ENCODE measurements at regions not wholly inside any gene's neighbourhood (a gene's known extent, or its start where the extent isn't known, plus 50 kb on each side); places are given as distances from the start of the nearest gene placed in this dataset.

DNA sequence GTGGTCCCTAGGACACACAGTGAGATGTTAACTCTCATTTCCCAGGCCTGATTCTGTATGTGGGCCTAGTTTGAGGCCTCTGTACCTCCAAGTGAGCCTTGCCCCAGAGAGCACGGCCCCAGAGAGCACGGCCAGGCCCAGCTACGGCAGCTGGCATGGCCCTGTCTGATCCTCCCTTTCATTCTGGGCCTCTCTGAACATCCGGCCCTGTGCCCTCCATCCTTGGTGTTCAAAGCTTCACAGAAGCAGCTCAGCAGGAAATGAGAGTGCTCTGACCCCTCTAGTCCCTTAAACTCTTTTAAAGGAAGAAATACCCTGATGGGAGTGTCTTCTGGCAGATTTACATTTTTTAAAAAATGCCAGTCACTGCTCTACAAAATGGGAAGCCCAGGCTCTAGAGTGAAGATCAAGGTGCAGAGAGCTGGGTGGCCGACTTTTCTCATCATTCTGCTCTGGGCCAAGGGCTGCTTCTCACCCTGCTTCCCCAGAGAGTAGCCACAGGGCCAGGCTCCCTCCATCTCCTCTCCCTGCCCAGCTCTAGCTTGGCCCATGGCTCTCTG is 171.9 kb downstream of the RPS24 start:
- TF ChIP-seq, protein P1, sequence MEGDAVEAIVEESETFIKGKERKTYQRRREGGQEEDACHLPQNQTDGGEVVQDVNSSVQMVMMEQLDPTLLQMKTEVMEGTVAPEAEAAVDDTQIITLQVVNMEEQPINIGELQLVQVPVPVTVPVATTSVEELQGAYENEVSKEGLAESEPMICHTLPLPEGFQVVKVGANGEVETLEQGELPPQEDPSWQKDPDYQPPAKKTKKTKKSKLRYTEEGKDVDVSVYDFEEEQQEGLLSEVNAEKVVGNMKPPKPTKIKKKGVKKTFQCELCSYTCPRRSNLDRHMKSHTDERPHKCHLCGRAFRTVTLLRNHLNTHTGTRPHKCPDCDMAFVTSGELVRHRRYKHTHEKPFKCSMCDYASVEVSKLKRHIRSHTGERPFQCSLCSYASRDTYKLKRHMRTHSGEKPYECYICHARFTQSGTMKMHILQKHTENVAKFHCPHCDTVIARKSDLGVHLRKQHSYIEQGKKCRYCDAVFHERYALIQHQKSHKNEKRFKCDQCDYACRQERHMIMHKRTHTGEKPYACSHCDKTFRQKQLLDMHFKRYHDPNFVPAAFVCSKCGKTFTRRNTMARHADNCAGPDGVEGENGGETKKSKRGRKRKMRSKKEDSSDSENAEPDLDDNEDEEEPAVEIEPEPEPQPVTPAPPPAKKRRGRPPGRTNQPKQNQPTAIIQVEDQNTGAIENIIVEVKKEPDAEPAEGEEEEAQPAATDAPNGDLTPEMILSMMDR (IDR thresholded peaks at IDR 0.05 in 2 of 3, conservative IDR thresholded peaks at IDR 0.05 in 1 of 3; ENCODE audit: borderline replicate concordance in 1 of 3, insufficient read depth in 1 of 3, low read depth in 2 of 3, low read length in 2 of 3) = no peak
- TF ChIP-seq ZFX (IDR thresholded peaks at IDR 0.05) (no peak), EZH2 (IDR thresholded peaks at IDR 0.05) (no peak), SRF (IDR thresholded peaks at IDR 0.05; ENCODE audit: low read depth) (no peak), POLR2A (IDR thresholded peaks at IDR 0.05; ENCODE audit: borderline replicate concordance, extremely low read depth, insufficient read depth, insufficient read length) (no peak), SIN3A (IDR thresholded peaks at IDR 0.05; ENCODE audit: low read depth) (no peak), EZH2phosphoT487 (IDR thresholded peaks at IDR 0.05; ENCODE audit: borderline replicate concordance) (no peak), ELF1 (IDR thresholded peaks at IDR 0.05; ENCODE audit: borderline replicate concordance, low read depth) (no peak), YY1 (IDR thresholded peaks at IDR 0.05; ENCODE audit: extremely low read depth, insufficient replicate concordance, low read depth, low read length) (no peak)
- TF ChIP-seq, protein P2, sequence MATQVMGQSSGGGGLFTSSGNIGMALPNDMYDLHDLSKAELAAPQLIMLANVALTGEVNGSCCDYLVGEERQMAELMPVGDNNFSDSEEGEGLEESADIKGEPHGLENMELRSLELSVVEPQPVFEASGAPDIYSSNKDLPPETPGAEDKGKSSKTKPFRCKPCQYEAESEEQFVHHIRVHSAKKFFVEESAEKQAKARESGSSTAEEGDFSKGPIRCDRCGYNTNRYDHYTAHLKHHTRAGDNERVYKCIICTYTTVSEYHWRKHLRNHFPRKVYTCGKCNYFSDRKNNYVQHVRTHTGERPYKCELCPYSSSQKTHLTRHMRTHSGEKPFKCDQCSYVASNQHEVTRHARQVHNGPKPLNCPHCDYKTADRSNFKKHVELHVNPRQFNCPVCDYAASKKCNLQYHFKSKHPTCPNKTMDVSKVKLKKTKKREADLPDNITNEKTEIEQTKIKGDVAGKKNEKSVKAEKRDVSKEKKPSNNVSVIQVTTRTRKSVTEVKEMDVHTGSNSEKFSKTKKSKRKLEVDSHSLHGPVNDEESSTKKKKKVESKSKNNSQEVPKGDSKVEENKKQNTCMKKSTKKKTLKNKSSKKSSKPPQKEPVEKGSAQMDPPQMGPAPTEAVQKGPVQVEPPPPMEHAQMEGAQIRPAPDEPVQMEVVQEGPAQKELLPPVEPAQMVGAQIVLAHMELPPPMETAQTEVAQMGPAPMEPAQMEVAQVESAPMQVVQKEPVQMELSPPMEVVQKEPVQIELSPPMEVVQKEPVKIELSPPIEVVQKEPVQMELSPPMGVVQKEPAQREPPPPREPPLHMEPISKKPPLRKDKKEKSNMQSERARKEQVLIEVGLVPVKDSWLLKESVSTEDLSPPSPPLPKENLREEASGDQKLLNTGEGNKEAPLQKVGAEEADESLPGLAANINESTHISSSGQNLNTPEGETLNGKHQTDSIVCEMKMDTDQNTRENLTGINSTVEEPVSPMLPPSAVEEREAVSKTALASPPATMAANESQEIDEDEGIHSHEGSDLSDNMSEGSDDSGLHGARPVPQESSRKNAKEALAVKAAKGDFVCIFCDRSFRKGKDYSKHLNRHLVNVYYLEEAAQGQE (IDR thresholded peaks at IDR 0.05; ENCODE audit: low read depth) = no peak

All from HCT116 (cell line).